G401 (cell line): ENCODE measurements at regions not wholly inside any gene's neighbourhood (a gene's known extent, or its start where the extent isn't known, plus 50 kb on each side); places are given as distances from the start of the nearest gene placed in this dataset.
"Not testable (repeated sequence)": the region's sequence is repeated elsewhere in the genome, so short reads cannot be mapped to it uniquely, and the experiment has no call there.

Experiments
- DNase-seq: peaks from one replicate; pipeline ENCODE4 v3.0.0-alpha.2; 2015; ENCODE audit warnings: low spot score
- in situ Hi-C: cut with HindIII; loops from 2 replicates; pipeline ENCODE4 v1.10.0; 2016; ENCODE audit warnings: low sequenced_read_pairs, mixed read lengths

DNA sequence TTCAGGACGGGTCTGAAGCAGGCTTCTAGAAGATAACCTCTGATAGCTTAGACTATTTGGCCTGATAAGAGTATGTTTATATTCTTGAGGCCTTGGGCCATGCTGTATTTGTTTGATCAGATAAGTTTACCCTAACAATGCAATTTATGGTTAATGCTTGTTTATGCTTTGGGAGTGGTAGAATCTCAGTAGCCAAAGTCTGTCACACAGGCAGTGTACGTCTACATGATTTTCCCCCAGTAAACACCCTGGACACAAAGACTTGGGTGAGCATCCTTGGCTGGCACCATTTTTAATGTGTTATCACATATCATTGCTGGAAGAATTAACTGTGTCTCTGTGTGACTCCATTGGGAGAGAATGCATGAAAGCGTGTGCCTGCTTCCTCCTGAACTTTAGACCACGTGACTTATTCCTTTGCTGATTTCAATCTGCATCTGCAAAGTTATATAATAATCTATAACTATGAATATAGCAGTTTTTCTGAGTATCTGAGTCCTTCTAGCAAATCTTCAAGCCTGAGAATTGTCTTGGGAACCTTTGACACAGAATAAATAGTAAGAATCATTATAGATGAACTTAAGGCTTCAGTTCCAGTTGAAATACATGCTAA lies 172.4 kb downstream of the CASP12 start:
- in situ Hi-C loops: no loop called here
- no peak for DNase-seq

DNA sequence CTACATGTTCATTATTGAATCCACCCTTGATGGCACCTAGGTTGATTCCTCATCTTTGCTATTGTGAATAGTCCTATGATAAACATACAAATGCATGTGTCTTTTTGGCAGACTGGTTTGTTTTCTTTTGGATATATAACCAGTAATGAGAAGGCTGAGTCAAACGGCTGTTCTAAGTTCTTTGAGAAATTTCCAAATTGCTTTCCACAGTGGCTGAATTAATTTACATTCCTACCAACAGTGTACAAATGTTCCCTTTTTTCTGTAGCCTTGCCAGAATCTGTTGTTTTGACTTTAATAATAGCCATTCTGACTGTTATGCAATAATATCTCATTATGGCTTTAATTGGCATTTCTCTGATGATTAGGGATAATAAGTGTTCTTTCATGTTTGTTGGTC lies 184.9 kb downstream of the CASP12 start:
- in situ Hi-C loops: no loop called here
- peak; percentile 14 for DNase-seq

DNA sequence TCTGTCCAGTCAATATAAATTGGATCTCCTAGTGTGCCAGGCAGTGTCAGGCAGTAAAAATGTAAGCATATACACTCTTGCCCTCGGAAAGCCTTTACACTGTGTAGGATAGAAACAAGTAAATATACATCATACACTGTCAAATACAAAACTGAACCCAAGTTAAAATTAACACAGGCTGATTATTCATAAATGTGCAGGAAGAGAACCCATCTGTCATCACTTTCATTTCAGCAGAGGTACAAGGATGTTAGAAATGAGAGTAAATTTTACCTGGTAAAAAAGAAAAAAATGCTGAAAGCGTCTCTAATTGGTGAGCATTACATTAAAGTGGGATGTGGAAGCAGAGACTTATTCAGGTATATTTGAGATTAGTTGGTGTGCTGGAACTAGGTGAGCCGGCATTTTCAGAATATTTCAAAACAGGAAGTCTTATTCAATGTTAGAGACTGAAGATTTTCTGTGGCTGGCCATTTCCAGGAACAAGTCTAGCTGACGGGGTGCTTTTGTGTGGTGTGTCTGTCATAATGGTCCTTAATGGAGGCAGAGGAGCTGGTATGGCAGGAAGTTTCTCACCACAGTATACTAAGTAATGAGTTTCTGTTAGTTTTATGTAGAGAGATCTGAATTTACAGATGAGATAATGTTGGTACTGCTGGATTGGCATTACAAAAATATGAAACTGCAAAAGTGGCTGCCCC lies 192.6 kb downstream of the CASP12 start:
- in situ Hi-C loops: no loop called here
- DNase-seq: peak; percentile 58

DNA sequence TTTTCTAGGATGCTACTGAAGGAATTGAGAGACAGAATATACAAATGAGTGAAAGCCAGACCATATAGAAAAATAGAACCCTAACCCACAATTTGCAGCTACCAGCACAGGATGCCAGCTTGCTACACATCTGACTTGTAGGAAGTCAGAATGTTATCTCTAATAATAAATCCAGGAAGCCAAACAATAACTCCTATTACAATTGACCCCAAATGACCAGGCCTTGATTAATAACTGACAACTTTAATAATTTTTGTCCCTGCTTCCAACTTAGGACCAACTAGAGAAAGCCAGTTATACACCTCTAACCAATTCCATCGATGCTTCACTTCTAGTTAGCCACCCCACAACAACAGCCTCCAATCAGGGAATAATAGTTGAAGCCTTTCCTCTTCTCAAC lies 193.4 kb downstream of the CASP12 start:
- no peak for DNase-seq
- in situ Hi-C loops: no loop called here

DNA sequence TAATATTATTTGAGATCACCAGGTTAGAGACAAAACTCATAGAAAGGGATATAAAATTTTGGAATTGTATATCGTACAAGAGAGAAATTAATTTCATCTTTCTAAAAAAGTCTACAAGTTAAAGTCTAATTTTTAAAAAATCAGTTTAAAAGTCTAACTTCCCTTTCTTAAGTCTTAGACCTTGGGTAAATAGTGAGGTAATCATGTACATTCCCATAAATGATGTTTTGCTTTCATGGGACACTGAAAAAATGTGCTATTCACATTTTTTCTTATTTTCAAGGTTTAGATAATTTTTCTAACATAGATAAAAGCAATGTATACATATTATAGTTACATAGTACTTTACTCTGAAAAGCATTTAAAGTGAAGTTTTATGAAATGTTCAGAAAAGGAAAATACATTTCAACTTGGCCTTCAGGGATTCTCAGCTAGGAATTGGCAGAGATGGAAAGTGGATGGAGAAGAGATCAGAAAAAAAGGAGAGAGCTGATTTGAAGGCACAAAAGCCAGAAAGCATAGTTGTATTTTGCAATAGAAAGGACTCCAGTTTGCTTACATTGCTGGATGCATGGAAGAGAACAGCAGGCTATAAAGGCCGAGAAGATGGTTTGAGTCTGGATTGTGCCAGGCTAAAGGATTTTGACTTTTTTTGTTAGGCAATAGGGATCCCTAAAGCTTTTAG lies 194.0 kb downstream of the CASP12 start:
- peak; percentile 8 for DNase-seq
- in situ Hi-C loops: no loop called here

DNA sequence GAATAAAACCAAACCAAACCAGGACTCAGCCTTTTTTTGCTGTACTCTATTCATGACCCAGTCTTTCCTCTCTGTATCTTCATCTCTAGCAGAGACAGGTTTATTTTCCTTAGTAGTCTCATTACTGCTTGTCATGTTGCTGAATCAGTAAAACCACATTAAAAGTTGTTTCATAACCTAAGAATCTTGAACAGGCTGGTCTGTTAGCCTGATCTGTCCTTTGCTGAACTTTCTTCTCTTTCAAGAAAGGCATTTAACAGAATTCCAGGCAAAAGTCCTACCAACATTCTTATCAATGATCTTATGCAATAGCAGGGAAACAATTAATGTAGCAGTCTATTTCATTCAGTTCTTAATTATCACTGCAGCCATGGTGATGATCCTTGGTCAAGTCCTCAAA lies 197.7 kb downstream of the CASP12 start:
- DNase-seq: no peak
- in situ Hi-C loops: no loop called here

DNA sequence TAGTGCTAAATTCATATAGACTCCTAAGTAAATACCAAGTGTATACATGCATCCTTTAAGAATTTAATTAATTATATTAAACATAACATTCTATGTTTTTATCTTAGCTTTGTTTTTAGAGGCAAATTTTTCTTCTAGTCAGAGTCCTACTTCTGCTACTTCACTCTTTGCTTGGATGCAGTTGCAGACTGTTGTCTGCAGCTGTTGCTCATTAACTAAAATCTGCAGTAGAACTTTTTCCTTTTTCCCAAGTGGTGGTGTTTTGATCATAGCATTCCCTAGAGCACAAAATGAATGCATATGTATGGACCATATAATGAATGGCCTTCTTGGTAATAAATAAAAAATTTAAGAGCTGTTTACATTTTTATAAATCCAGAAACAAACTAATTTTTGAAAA lies 198.3 kb downstream of the CASP12 start:
- in situ Hi-C loops: no loop called here
- no peak for DNase-seq

DNA sequence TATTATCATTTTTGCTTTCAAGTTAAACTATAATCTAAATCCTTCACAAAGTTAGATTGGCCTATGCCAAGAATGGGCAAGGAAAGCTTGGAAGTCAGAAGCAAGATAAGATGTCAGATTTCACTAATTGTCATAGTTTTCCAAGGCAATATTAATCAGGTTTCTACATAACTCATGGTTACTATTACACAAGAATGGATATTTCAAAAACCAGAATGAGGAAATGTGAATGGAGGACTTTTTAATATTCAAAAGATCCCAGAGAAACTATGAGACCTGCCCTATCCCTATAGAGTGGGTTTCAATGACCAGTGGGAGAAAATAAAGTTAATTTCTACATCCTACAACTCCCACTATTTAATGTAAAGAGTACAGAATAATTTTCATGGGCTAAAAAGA lies 203.2 kb downstream of the CASP12 start:
- no peak for DNase-seq
- in situ Hi-C loops: no loop called here

DNA sequence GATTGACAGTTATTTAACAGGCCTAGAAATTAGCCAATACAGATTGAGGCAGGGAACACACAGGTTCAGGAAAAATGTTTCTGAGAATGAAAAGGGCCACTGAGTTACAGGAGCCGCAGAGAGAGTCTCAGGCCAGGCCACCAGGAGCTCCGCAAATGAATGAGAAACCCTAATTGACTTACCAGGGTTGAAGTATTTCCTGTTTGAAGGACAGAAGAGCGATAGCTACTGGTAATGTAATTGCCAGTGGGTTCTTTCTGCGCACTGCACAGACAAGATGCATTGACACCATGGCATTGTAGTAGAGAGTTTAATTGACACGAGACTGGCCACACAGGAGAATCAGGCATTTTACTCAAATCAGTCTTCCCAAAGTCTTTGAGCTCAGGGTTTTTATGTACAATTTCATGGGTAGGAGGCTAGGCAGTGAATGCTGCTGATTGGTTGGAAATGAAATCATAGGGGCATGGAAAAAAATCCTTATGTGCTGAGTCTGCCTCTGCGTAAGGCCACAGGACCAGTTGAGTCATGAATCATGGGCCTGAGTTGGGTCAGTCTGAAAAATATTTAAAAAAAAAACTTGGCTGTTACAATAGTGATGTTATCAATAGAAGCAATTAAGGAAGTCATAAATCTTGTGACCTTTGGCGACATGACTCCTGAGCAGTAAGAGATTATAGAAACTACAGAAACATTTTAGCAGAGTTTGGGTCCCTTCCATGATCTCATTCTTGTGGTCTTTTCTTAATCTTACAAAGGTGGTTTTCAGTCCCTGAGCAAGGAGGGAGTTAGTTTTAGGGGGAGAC lies 203.8 kb downstream of the CASP12 start:
- DNase-seq: no peak
- in situ Hi-C loops: no loop called here

DNA sequence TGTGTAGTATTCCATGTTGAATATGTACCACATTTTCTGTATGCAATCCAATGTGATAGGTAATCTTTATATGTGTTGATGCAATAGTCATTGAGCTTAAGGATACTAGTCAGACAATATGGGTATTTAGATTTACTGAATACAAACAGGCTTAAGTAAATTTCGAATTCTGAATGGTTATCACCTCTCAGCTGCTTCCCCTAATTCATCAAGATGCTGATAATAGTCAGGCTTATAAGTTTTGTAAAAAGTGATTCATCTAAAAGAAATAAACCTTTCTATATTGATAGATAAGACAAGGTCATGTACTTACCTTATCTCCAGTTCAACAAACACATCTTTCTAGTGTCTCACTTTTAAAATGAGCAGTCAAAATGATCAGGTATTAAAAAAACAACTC lies 205.5 kb downstream of the CASP12 start:
- in situ Hi-C loops: no loop called here
- DNase-seq: no peak

DNA sequence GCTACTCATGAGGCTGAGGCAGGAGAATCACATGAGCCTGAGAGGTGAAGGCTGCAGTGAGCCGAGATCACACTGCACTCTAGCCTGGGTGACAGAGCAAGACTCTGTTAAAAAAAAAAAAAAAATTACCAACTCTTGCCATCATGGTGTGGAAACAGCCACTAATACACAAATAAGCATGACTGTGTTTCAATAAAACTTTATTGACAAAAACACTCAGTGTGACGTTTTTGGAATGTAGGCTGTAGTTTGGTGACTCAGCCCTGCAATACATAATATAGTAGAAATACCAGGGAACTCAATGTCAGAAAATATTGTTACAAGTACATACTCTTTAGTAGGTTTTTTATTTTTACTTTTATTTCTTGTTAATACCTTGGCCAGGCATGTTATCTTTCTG lies 207.1 kb downstream of the CASP12 start:
- no peak for DNase-seq
- in situ Hi-C loops: no loop called here

DNA sequence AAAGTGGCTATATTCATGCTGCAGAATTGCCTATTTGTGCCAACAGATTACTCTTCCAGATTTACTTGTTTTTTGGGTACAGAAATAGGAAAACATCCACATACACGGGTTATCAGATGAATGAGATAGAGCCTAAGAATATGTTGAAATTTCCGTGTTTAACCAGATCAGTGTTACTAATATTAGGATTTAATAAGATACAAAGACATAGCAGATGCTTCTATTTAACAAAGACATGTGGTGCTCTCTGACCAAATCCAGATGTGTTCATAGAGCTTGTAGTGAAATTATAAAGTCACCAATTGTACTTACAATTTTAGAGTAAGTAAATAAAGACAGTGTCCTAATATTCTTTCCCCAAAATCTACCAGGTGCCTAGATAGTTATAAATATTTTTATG lies 208.0 kb downstream of the CASP12 start:
- in situ Hi-C loops: no loop called here
- no peak for DNase-seq

DNA sequence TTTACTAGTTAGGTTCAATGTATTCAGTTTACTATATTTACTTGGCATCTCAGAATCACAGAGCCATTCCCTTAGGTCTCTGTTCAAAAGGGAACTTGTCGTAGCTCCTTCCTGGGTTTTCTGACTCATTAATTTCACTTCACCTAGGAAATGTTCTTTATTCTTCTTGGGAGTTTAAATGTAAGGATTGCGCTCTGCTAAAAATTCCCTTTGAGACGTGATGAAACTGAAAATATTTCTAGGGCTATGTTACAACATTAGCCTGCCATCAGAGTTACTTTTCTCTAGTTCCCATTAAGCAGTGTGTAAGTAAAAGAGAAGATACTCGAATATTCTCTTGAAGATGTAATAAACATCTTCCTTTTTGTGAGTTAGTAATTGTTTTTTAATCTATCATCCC lies 209.5 kb downstream of the CASP12 start:
- in situ Hi-C loops: no loop called here
- DNase-seq: no peak

DNA sequence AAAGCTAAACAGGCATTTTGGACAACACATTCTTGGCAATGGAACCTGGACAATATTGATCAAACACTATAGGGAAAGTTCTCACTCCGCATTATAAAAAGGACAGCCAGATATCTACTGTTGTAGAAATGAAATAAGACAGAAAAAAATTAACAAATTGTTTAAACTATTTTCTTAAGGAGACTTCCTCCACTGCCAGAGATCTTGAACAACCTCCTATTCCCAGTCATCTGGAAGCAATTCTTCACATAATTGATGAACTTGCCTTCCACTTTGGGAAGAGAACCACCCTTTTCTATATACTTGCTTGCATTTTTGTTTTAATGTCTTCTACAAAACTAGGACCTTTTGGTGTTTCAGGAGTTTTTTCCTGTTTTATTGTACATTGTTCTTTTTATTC lies 216.1 kb downstream of the CASP12 start:
- in situ Hi-C loops: no loop called here
- no peak for DNase-seq

DNA sequence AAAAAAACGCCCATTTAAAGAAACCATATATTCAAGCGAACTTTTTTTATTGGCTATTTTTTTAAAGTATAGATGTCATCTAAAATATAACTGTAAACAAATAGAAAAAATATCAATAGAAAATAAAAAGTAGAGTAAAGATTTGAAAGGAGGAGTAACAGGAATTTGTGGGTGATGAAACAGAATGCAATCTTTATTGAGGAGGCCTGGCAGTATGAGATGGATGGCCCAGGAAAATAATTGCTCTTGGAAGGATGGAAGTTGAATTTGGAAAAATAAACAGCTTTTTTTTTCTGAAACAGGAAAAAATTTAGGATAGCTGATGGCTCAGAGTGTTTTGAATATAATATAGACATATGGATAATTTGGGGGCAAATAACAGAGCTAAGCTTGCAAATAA lies 219.0 kb downstream of the CASP12 start:
- in situ Hi-C loops: no loop called here
- DNase-seq: no peak

DNA sequence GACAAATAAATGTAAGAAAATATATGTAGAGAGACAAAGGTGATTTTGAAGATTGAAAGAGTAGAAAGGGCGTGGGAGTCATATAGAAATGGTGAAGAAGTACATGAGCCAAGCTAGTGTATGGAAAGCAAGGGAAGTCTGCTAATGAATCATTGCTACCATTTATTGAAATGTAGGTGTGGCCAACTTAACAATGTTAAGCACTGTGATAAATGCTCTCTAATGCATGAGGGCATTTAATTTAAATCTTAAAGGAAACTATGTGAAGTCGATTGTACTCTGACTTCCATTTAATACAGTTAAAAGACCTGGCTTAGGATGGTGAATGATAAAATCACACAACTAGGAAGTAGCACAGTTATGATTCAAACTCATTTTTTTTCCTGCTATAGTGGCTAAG lies 219.9 kb downstream of the CASP12 start:
- no peak for DNase-seq
- in situ Hi-C loops: no loop called here

DNA sequence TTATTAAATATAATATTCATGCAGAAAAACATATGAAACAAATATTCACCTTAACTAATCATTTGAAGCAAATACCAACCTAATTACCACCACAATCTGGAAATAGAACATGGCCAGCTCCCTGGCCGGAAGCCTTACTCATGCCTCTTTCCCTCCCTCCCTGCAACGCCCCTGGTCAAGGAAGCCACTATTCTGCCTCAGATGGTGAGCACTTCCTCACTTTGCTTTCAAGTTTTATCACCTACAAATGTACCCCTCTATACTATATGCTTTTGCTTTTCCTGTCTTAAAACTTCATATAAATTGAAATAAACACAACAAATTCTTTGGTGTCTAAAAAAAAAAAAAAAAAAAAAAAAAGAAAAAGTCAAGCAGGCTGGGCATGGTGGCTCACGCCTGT lies 221.2 kb downstream of the CASP12 start:
- DNase-seq, in situ Hi-C loops: not testable (repeated sequence)

DNA sequence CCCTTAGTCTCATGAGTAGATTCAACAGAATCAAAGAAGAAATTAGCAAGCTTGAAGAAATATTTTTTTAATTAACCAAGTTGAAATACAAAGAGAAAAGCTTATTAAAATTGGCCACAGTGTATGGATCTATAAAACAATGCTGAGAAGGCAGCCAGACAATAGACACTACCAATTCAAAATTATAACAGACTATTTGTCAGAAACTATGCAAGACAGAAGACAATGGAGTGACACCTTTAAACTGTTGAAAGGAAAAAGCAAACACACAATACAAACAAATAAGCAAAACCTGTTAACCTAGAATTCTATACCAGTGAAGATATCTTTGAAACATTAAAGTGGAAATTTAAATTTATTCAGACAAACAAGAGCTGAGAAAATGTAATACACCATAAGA lies 225.4 kb downstream of the CASP12 start:
- in situ Hi-C loops: no loop called here
- DNase-seq: no peak

DNA sequence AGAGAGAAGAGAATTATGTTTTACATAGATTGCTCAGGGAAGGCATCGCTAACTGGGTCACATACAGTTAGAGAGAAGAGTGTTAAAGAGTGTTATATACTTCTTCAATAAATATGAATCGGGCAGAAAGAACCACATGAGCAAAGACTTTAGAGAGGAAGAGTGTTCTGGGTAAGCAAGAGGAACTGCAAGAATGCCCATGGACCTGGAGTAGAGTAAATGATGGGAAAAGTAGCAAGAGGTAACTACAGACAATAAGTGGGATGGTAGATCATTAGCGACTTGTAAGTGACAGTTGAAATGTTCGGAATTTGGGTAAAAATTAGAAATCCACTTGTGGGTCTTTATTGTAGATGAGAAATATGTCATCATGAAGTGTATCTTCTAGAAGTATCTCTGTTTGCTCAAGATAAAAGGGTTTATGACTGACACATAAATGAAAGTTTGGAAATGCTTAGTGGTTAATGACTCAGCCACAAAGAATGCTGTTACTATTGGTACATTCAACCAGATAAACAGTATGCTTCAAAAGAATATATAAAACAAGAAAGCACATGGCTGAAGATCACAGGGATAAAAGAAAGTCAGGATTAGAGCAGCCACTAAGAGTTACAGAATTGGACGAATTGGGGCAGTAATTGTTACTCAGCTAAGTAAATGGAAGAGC lies 229.3 kb downstream of the CASP12 start:
- in situ Hi-C loops: no loop called here
- DNase-seq: no peak

DNA sequence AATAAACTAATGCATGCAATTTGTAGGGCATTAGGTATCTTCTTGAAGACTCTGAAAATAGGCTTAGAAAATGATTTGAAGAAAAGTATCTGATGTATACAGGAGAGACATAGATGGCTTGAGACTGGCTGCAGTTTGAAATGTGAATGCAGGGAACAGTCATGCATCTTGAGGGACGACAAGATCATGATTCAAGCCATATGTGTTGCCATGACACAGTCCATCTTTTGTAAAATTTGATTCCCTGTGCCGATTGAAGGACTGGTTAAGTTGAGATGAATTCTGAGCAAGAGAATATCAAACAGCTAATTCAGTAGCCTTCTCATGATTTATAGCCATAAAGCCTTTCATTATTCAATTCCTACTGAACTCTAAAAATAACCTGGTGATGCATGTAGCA lies 231.6 kb downstream of the CASP12 start:
- no peak for DNase-seq
- in situ Hi-C loops: no loop called here
